Kidney (tissue), 13 donors: ENCODE measurements at regions not wholly inside any gene's neighbourhood (a gene's known extent, or its start where the extent isn't known, plus 50 kb on each side); places are given as distances from the start of the nearest gene placed in this dataset.

Experiments used
- DNase-seq, 5 donors: peaks; one replicate each; pipeline ENCODE4 v3.0.0-alpha.2; 2013 to 2020
- FAIRE-seq: peaks from 2 replicates; lab custom pipeline; 2012; peaks lifted over from hg19 to GRCh38; lab: Jason Lieb, UNC
- H3K27ac ChIP-seq, 2 donors: one replicate each; pipeline ENCODE4 v1.7.0; 2013; ENCODE audit warnings: low read depth in 2 of 2, low read length in 2 of 2, inconsistent platforms in 1 of 2
- H3K27me3 ChIP-seq: one replicate; pipeline ENCODE4 v1.7.1; 2013; ENCODE audit warnings: low read length, inconsistent platforms; ENCODE audit not compliant: control insufficient read depth, insufficient read depth
- H3K36me3 ChIP-seq, 3 donors: one replicate each; pipeline versions ENCODE4 v1.7.0 to v1.7.1; 2013; ENCODE audit warnings: low read length in 3 of 3, control low read depth in 1 of 3, inconsistent platforms in 1 of 3; ENCODE audit not compliant: insufficient read depth in 3 of 3, control insufficient read depth in 2 of 3
- H3K4me1 ChIP-seq, 3 donors: one replicate each; pipeline versions ENCODE4 v1.7.0 to v1.7.1; 2013; ENCODE audit warnings: low read length in 3 of 3, inconsistent platforms in 1 of 3, low read depth in 1 of 3; ENCODE audit not compliant: control insufficient read depth in 2 of 3, insufficient read depth in 2 of 3
- H3K4me3 ChIP-seq, 3 donors: one replicate each; pipeline versions ENCODE4 v1.7.0 to v1.8.1; 2013; ENCODE audit warnings: low read length in 3 of 3, control low read depth in 1 of 3, inconsistent platforms in 1 of 3
- H3K9ac ChIP-seq, 3 donors: one replicate each; pipeline versions ENCODE4 v1.7.0 to v1.7.1; 2013; ENCODE audit warnings: low read length in 3 of 3, control low read depth in 1 of 3, inconsistent platforms in 1 of 3
- H3K9me3 ChIP-seq, 3 donors: one replicate each; pipeline versions ENCODE4 v1.7.0 to v1.7.1; 2013; ENCODE audit warnings: low read length in 3 of 3, control low read depth in 1 of 3, inconsistent platforms in 1 of 3; ENCODE audit not compliant: control insufficient read depth in 2 of 3, insufficient read depth in 1 of 3
- CTCF ChIP-seq: IDR thresholded peaks from 3 replicates; pipeline ENCODE4 v1.5.1; 2012; ENCODE audit warnings: mild to moderate bottlenecking, moderate library complexity, borderline replicate concordance; ENCODE audit not compliant: insufficient read depth; ENCODE audit errors: extremely low read depth
- intact Hi-C: fragments of 100-400 bp; cut with DNase I; formaldehyde crosslinking; loops from one replicate; pipeline ENCODE4 v1.11.1; 2022
- donor health status: control.
- donor health status: control.
- donor health status: control.
- donor health status: control.
- donor health status: control.
- donor health status: DM: yes; HTN: yes; CAD: no.
- donor health status: Normal renal cell carcinoma (clear cell type).

- no peak for FAIRE-seq
- no peaks in the 10 kb centered on the region for H3K9me3 ChIP-seq
- TF ChIP-seq CTCF = no peak
Measured at GRCh38 chr15:66643033-66643432, 59.0 kb upstream of the SMAD6 start.

GRCh38 chr15:66644000-66644787 is 57.8 kb upstream of the SMAD6 start:
- peak overlapping the region in 1 of 3 donors; percentile 40 for H3K9ac ChIP-seq
- peaks cover 0 to 15% (median 7%) of the 10 kb centered on the region in 3 donors for H3K4me1 ChIP-seq
- TF ChIP-seq CTCF = no peak
- intact Hi-C loops = no loop called here
- no peaks in the 10 kb centered on the region for H3K27me3 ChIP-seq
- H3K4me3 ChIP-seq = no peak overlapping the region
- H3K36me3 ChIP-seq = no peaks in the 10 kb centered on the region
- peak overlapping the region; percentile 51 to 88 for H3K27ac ChIP-seq
- FAIRE-seq (no peak), DNase-seq (no peak)
- no peaks in the 10 kb centered on the region for H3K9me3 ChIP-seq

More at GRCh38 chr15:66643033-66643432, 59.0 kb upstream of the SMAD6 start:
- Histone ChIP-seq H3K9ac (no peak overlapping the region), H3K36me3 (no peaks in the 10 kb centered on the region), H3K4me1 (peaks cover 0 to 15% (median 7%) of the 10 kb centered on the region in 3 donors), H3K27me3 (no peaks in the 10 kb centered on the region), H3K27ac (no peak overlapping the region), H3K4me3 (no peak overlapping the region)
- DNase-seq = no peak
- intact Hi-C loops = no loop called here

- no peak for TF ChIP-seq CTCF
- DNase-seq (no peak), FAIRE-seq (no peak)
- Histone ChIP-seq H3K9me3 (no peaks in the 10 kb centered on the region), H3K36me3 (no peaks in the 10 kb centered on the region), H3K4me3 (no peak overlapping the region), H3K9ac (no peak overlapping the region), H3K4me1 (peaks cover 0 to 17% (median 7%) of the 10 kb centered on the region in 3 donors), H3K27me3 (no peaks in the 10 kb centered on the region), H3K27ac (peak overlapping the region; percentile 51 to 88)
- intact Hi-C loops = no loop called here
Measured at GRCh38 chr15:66644869-66645268, 57.2 kb upstream of the SMAD6 start.

GRCh38 chr15:66646308-66646707 is 55.7 kb upstream of the SMAD6 start:
- FAIRE-seq (no peak), DNase-seq (no peak)
- no peak for TF ChIP-seq CTCF
- intact Hi-C loops = no loop called here
- H3K36me3 ChIP-seq = no peaks in the 10 kb centered on the region
- H3K27ac ChIP-seq = no peak overlapping the region
- no peak overlapping the region for H3K9ac ChIP-seq
- no peaks in the 10 kb centered on the region for H3K27me3 ChIP-seq
- peaks cover 0 to 19% (median 12%) of the 10 kb centered on the region in 3 donors for H3K4me1 ChIP-seq
- no peak overlapping the region for H3K4me3 ChIP-seq
- no peaks in the 10 kb centered on the region for H3K9me3 ChIP-seq
